Stimulated activated CD8-positive, alpha-beta memory T cell treated with anti-CD3 and anti-CD28 coated beads, Interleukin-15, amount 100 ng/mL, for 48 hours (primary cell): ENCODE measurements at regions not wholly inside any gene's neighbourhood (a gene's known extent, or its start where the extent isn't known, plus 50 kb on each side); places are given as distances from the start of the nearest gene placed in this dataset.
A peak's percentile ranks its signal among the peaks of the same experiment; 100 is the strongest.

Experiments
- DNase-seq, 2 donors: peaks; one replicate each; pipeline ENCODE4 v3.0.0-alpha.2; 2020; ENCODE audit warnings: low read depth in 2 of 2

GRCh38 chr1:185512442-185512841 is 195.4 kb upstream of the IVNS1ABP start:
- DNase-seq, result no peak

DNA sequence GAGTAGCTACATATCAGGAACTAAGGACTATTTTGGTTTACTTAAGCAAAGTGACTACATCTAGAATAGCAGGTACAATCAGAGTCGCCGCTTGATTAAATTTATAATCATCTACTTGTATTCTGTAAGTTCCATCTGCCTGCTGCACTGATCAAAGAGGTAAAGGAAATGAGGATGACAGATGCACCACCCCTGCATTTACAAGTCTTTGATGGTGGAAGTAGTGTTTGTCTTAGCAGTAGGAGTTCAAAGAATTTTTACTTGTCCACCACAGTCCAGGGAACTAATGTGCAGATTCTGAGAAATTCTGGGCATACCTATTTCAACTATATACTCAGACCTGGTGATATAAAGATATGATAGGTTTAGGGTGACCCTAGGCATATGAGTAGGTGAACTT is 184.1 kb upstream of the IVNS1ABP start:
- DNase-seq, result no peak

DNA sequence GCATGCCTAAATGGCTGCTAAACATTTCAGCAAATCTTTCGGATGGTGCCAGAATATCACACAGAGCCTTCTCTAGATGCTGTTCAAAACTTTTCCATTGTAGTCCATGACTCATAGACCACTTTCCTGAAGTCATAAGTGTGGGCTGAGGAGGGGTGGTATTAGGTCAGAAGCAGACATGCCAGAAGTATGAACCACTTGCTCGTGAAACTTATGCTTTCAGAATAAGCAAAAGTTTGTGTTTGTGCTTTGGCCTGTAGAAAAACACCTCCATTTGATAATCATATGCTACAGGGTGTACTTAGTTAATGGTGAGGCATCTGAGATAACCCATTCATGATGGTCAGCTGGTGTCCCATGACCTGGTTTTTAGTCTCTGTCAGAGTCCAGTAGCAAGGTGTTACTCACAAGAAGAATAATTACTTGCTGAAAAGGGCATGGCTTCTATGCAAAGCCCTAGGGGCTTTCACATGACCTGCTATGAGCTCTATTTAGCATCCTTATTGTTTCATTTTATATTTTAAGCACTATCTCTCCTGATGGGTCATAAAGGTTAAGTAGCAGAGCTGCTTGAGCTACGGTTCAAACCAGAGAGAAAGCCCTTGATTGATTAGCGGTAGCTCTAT is 183.1 kb upstream of the IVNS1ABP start:
- DNase-seq, result peak in 1 of 2 donors; percentile 19

GRCh38 chr1:185498207-185498606 is 181.2 kb upstream of the IVNS1ABP start:
- DNase-seq, result no peak

GRCh38 chr1:185497177-185497576 is 180.1 kb upstream of the IVNS1ABP start:
- DNase-seq, result no peak

- no peak for DNase-seq
These were observed 178.9 kb upstream of the IVNS1ABP start for GRCh38 chr1:185495898-185496297.

DNA sequence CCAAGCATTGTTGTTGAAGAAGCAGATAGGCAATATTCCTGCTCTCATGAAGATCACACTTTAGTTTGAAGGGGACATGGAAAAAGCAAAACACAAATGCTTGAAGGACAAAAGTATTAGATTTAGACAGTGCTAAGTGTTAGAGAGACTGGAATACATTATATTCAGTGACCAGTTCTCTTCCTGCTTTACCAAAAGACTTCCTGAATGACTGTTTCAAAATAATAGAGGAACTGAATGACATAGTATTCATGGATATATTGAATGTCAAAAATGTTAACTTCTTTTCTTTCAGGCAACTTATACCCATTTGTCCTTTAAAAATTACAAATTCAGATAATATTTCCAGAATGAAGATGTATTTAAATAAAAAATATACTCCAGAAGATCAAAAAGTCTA is 178.0 kb upstream of the IVNS1ABP start:
- DNase-seq, result no peak

- DNase-seq, result no peak
These were observed 175.2 kb upstream of the IVNS1ABP start for GRCh38 chr1:185492089-185492825.

DNA sequence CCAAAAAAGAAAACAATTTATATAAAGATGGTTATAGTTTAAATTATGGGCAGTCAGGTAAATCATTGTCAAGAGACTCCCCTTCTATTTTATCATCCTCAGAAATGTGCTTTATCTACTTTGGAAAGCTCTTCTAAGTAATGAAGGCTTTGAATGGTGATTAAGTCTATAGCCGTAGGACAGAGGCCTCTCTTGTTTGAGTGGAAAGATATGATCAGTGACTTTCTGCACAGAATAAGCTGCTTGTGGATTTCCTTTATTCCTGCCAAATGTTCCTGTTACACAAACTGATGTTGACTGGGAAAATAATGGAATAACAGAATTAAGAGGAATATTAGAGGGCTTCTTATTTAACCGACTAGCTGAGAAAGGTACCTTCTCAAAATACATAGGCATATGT is 174.6 kb upstream of the IVNS1ABP start:
- DNase-seq, result no peak

DNA sequence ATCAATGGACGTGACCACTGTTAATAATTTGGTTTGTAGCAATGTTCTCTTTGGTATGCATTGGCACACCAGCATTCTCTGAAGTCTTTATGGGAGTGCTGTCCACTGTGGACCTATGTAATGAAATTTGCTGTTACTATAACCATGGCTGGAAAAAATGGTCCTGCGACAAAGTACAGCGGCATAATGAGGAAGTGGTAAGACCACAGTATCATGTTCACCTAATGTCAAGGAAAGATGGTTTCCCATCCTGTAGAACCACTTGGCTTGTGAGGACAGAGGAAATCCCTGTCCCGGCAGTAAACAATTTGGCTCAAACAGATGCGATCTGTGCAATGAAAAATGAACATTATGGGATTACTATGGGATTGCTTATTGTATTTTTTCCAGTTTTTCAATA is 173.9 kb upstream of the IVNS1ABP start:
- DNase-seq, result no peak

GRCh38 chr1:185489406-185489805 is 172.4 kb upstream of the IVNS1ABP start:
- DNase-seq, result no peak

DNA sequence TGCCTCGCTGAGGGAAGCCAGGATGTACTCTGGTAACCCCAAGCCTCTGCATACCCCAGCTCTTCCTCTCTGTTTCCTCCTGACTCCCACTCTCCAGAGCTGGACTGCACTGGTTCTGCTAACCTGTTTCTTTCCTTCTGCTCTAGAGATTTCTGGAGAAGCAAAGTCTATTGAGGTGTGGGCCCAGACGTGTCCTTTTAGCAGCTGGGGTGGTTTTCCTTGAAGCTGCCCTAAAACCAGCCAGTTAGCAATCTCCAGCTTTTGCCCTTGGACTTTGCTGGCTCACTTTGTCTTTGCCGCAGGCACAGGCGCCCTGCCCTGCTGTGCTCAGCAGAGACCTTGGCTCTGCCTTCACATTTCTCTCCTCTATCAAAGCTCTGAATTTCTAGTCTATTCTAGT is 171.8 kb upstream of the IVNS1ABP start:
- DNase-seq, result no peak

DNA sequence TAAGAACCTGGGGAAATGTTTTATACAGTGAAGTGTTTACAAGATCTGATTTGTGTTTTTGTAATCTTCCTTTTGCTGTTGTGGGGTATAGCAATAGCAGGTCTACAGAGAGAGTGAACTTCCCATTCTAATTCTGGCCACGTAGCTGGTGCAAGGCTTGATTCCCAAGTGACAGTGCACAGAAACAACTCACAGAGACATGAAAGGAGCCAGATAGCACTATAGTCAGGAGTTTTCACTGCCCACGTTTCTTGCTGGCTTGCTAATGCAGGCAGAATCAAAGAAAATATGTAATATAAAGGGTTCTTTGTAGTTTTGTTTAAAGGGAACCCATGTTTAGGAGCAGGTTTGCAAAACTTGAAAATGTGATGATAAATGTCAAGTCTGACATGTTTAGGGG is 170.9 kb upstream of the IVNS1ABP start:
- DNase-seq, result no peak

GRCh38 chr1:185487026-185487425 is 170.0 kb upstream of the IVNS1ABP start:
- DNase-seq, result no peak

GRCh38 chr1:185486346-185486745 is 169.3 kb upstream of the IVNS1ABP start:
- DNase-seq, result no peak

DNA sequence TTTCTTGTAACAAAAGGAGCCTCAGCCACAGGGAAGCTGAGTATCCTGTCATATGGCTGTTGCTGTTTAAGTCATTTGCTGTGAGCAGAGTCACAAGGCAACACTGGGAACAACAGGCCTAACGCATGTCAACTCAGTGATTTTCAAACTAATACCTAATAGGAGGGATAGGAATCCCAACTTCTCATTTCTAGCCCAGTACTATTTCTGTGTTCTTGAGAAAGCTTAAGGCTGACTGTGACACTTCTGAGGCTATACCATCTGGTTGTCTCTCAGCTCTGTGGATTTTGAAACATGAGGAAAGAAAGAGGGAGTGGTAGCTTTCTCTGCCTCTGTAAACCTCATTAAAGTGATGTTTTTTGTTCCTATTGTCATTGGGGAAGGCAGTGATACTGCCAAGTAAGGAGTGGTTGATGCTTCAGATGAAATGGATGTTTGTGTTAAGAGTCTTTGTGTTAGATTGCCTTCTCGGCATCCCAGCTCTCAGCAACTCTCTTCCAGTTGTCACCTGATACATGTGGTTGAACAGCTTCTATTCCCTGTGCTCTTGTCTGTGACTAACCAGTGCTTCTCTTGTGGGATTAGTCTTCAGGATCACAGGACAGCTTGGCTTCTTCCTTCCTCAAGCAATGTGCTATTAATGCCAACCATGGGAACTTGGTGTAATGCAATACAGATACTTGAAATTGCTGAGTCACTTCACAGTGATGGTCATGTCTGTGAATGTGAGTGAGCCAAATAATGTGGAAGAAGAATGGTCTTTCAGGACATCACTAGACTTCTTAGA is 166.8 kb upstream of the IVNS1ABP start:
- DNase-seq, result no peak

GRCh38 chr1:185483217-185483616 is 166.2 kb upstream of the IVNS1ABP start:
- DNase-seq, result no peak

DNA sequence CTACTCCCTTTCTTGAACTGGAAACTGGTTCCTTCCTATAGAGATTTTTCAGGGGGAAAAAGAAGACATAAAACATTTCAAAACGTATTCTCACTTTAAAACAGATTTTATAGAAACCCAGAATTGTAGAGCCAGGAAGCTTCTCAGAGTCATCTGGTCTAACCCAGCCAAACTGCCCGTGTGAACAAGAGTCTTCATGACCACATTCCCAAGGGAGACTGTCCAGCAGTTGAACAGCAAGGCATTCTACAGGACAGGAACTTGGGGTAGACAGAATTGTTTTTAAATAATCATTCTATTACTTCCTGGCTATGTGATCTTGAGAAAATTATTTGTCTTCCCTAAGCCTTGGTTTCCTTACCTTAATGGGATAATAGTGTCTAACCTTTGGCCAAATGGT is 163.5 kb upstream of the IVNS1ABP start:
- no peak for DNase-seq

- no peak for DNase-seq
These were observed 162.8 kb upstream of the IVNS1ABP start for GRCh38 chr1:185479796-185480195.

DNA sequence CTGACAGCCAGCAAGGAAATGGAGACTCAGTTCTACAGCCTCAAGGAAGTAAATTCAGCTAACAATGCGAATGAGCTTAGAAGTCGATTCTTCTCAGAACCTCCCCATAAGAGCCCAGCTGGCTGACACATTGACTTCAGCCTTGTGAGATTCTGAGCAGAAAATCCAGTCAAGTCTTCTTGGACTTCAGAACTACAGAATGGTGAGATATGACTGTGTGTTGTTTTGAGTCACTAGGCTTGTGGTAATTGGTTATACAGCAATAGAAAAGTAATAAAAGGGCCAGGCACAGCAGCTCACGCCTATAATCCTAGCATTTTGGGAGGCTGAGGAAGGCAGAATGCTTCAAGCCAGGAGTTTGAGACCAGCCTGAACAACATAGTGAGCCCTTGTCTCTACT is 161.8 kb upstream of the IVNS1ABP start:
- DNase-seq, result no peak

- DNase-seq, result no peak
These were observed 160.9 kb upstream of the IVNS1ABP start for GRCh38 chr1:185477638-185478580.
